Glomerular endothelial cell (primary cell): ENCODE measurements at regions not wholly inside any gene's neighbourhood (a gene's known extent, or its start where the extent isn't known, plus 50 kb on each side); places are given as distances from the start of the nearest gene placed in this dataset.

Source experiments
- DNase-seq: peaks from one replicate; pipeline ENCODE4 v3.0.0-alpha.2; 2011; ENCODE audit warnings: low read depth, low spot score; ENCODE audit errors: extremely low read depth

DNA sequence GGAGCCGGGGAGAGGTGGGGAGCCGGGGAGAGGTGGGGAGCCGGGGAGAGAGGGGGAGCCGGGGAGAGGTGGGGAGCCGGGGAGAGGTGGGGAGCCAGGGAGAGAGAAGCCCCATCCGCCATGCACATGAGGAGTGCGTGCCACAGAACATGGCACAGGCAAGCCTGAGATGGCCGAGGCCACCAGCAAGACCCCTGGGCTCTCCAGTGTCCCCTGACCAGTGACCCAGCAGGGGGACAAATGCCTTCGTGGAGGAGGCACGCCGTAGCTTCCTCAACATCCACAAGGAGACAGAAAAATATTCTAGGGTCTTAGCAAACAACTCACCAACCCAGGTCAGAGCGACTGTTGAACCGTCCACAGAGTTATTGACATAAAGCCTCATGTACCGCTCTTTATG is 618.8 kb downstream of the TBC1D22A start:
- DNase-seq: no peak

GRCh38 chr22:47380692-47381091 is 618.2 kb downstream of the TBC1D22A start:
- DNase-seq: no peak

GRCh38 chr22:47379037-47379436 is 616.6 kb downstream of the TBC1D22A start:
- DNase-seq: no peak

- DNase-seq: no peak
These were observed 615.6 kb downstream of the TBC1D22A start for GRCh38 chr22:47377926-47378560.

DNA sequence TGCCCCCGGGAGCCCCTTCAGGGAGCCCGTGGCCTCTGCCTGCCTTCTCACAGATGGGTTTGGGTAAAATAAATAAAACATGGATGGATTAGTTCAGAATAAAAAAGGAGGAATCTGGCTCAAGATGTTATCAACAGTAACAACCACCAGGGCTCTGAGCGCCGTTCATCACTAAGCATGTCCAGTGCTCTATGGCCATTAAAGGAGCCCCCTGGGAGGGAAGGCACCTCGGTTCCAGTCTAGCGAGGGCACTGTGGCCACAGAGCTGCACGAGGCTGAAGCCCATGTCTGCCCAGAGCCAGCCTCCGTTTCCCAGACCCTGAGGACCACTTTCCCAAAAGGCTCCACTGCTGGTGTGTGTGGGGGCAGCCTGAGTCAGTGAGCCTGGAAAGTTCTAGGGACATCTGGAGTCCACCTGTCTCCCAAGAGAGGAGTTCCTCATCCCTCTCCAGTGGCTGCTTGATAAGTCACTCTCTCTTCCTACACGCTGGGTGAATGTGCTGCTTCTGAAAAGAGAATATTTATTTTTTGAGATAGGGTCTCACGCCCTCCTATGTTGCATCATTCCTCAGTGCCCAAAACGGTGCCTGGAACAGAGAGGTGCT is 614.6 kb downstream of the TBC1D22A start:
- DNase-seq: no peak

DNA sequence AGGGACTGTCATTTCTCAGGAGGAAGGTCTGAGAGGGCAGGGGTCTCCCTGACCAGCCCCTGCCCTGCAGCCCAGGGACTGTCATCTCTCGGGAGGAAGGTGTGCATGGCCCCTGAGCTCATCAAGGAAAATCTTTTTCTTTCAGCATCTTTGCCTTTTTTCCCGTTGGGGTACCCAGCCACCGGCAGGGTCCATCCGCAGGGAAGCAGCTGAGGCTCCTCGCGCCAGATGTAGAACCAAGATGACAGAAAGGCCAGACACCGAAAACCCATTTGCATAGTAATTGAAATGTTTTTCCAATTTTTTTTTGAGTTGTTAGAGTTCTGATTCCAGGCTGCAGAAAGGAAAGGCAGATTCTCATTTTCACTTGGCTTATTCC is 613.9 kb downstream of the TBC1D22A start:
- no peak for DNase-seq

- DNase-seq: no peak
These were observed 613.3 kb downstream of the TBC1D22A start for GRCh38 chr22:47375621-47376321.

DNA sequence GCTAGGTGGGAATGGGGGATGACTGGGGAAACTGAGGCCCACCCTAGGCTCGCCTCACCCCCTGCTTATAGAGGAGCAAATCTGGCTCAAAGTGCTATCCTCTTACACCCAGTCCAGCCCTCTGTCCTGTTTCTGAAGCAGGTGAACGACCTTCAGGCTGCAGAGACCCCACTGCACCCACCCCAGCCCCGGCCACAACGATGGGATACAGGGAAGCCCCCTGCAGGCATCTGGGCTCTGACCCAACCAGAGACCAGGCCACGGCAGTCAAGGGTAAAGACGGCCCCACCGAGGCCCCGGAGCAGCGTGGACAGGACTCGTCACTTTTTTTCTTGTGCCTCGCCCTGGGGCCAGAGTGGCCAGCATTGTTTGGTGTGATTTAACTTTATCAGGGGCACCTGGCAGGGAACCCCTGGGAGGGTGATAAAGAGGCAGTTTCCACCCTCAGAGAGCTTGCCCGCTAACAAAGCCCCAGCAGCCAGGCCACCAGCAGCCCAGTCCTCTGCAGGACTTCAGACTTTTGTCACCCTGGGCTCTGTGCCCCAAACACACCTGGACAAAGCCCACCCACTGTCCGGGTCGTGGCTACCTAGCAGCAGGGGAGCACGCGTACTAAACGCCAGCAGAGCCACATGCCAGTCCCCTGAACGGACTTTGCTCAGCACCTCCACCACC is 612.6 kb downstream of the TBC1D22A start:
- no peak for DNase-seq

DNA sequence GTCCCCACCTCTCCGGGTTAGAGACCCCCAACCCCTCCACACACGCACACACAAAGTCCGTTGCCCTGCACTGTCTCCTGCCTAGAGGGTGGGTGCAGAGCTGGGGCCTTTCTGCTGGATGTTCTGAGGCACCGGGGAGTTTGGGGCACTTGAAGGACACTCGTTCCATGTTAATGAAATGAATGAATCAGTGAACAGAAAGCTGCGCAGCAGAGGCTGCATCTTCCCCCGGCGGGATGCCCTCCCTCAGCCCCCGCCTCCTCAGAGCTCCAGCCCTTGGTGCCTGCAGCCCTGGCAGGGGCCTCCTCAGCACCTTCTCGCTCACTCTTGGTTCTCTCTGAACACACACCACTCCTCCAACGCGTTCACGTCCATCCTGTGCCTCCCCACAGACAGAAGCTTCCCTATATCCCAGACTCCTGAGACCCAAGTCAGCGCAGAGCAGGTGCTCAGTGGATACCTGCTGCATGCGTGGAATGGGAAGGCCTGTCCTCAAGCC is 611.9 kb downstream of the TBC1D22A start:
- DNase-seq: no peak

DNA sequence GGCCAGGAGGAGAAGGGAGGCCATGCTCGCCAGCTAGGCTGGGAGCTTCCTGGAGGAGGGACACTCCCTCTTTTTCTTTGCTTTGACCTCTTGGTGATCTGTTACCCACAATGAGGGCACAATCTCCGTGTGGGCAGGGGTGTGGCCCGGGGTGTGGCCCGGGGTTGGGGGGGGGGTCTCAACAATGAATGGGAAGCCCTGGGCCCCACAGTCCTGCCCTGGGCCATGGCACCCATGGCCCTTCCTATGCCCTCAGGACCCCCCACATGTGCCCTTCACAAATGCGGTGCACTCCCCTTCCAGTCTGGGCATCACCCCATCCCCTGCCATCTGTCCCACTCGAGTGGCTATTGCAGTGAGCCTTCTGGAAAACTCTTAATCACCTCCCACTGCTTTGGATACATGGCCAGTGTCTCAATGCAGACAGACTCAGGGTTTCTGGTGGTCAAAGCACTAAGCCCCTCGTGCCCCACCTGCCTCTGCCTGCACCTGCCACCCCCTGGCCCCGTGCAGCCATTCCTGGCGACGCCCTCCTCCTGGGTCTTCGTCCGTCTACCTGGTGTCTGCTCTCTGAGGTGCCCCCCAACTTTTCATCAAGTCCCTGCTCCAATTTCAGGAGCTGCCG is 611.3 kb downstream of the TBC1D22A start:
- DNase-seq: no peak

- no peak for DNase-seq
These were observed 610.3 kb downstream of the TBC1D22A start for GRCh38 chr22:47372596-47373385.

- DNase-seq: no peak
These were observed 609.7 kb downstream of the TBC1D22A start for GRCh38 chr22:47372111-47372581.

DNA sequence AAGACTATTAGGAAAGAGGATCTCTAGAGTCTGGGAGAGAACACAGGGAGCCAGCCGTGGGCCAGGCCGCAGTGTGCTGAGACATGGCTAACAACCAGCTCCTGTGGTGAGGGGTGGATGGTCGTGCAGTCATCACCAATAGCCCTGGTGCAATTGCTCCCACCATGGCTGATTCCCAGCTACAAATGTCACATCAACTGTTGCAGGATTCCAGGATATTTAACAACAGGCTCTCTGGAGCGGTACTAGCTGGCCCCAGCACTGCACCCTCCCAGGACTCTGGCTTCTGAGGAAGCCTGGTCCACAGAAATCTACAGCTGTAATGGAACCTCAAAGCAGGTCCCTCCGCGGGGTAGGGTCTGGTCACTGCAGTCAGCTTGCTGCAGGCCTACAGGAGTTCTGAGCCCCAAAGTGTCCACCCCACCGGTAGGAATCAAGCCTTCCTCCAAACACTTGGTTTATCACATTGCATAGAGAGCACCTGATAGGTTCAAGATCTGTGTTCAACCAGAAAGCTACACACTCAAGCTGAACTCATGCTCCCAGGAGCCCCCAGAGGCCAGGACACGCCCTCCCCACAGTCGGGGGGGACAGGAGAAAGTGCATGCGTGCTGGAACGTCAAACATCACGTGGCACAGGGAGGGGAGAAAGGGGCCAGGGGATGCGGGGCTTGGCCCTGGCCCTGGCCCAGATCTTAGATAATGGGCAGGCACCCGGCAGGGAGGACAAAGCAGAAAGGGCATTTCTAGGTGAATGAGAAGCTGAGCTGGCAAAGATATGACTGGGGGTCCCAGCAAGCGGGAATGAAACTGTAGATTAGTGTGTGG is 609.0 kb downstream of the TBC1D22A start:
- no peak for DNase-seq

- no peak for DNase-seq
These were observed 608.2 kb downstream of the TBC1D22A start for GRCh38 chr22:47370448-47371262.

- DNase-seq: no peak
These were observed 607.1 kb downstream of the TBC1D22A start for GRCh38 chr22:47369431-47370015.

DNA sequence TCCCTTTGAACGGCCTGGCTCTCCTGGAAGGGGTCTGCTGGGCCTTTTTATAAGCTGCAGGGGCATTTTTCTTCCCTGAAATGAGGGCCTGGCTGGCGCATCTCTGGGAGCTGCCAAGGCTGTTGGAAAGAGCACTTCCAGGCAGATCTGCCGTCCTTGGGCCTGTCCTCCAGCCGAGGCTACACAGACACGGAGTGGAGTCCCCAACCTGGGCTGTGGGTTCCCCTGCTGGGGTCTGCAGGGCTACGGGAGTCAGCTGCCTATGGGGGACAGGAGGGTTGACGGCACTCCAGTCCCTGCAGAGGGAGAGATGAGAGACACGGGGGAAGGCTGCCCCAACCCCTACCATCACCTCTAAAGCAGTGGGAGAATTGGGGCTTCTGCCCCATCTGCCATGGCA is 606.6 kb downstream of the TBC1D22A start:
- DNase-seq: no peak

GRCh38 chr22:47367993-47368945 is 605.8 kb downstream of the TBC1D22A start:
- no peak for DNase-seq
